OCI-LY3 (cell line): ENCODE measurements at regions not wholly inside any gene's neighbourhood (a gene's known extent, or its start where the extent isn't known, plus 50 kb on each side); places are given as distances from the start of the nearest gene placed in this dataset.

Experiments
- H2AFZ ChIP-seq: fragments of 200-600, 300-600 bp; shearing (Covaris generic); 2 replicates; pipeline ENCODE4 v1.6.0; 2014; ENCODE audit warnings: antibody characterized with exemption, low read depth, low read length
- H3K27ac ChIP-seq: fragments of 200-600, 300-600 bp; sonication (generic); 2 replicates; pipeline ENCODE4 v1.5.1; 2014; ENCODE audit warnings: mild to moderate bottlenecking, low read length, moderate library complexity, mixed read lengths
- H3K27me3 ChIP-seq: fragments of 200-600, 300-600 bp; sonication (generic); 2 replicates; pipeline ENCODE4 v1.6.1; 2014; ENCODE audit warnings: low read depth, low read length, mixed read lengths
- H3K36me3 ChIP-seq: fragments of 200-600, 300-600 bp; sonication (generic); replicated peaks from 2 replicates; pipeline ENCODE3; 2014; ENCODE audit warnings: low read depth, low read length, mixed read lengths
- H3K4me1 ChIP-seq: fragments of 300-600, 200-600 bp; sonication (generic); 2 replicates; pipeline ENCODE4 v1.6.1; 2014; ENCODE audit warnings: low read length, mixed read lengths
- H3K4me2 ChIP-seq: fragments of 200-600, 300-600 bp; sonication (generic); 2 replicates; pipeline ENCODE4 v1.6.1; 2014; ENCODE audit warnings: low read length, mixed read lengths
- H3K4me3 ChIP-seq: fragments of 300-600, 200-600 bp; sonication (generic); 2 replicates; pipeline ENCODE4 v1.5.1; 2014; ENCODE audit warnings: antibody characterized with exemption, mild to moderate bottlenecking, low read length, moderate library complexity
- H3K79me2 ChIP-seq: fragments of 300-600, 200-600 bp; shearing (Covaris generic); 2 replicates; pipeline ENCODE4 v1.6.1; 2014; ENCODE audit warnings: mild to moderate bottlenecking, low read length, mixed read lengths
- H3K9ac ChIP-seq: fragments of 300-600, 200-600 bp; shearing (Covaris generic); 2 replicates; pipeline ENCODE4 v1.6.0; 2014; ENCODE audit warnings: mild to moderate bottlenecking, low read length, moderate library complexity
- H3K9me3 ChIP-seq: fragments of 200-600, 300-600 bp; shearing (Covaris generic); 2 replicates; pipeline ENCODE4 v1.6.1; 2014; ENCODE audit warnings: low read length, mixed read lengths; ENCODE audit not compliant: insufficient read depth
- H4K20me1 ChIP-seq: fragments of 200-600, 300-600 bp; sonication (generic); 2 replicates; pipeline ENCODE4 v1.6.1; 2016; ENCODE audit warnings: low read length, mixed read lengths; ENCODE audit not compliant: insufficient read depth
- CTCF ChIP-seq: fragments of 200-600, 300-600 bp; sonication (generic); IDR thresholded peaks from 2 replicates; pipeline ENCODE4 v1.5.1; 2014; ENCODE audit warnings: antibody characterized with exemption, low read length, low read depth
- EZH2phosphoT487 ChIP-seq: fragments of 200-600 bp; shearing (Covaris generic); IDR thresholded peaks from 2 replicates; pipeline ENCODE4 v1.6.1; 2018; ENCODE audit warnings: antibody characterized with exemption, mixed run types, low read depth

GRCh38 chr12:115343008-115343407 lies 659.0 kb upstream of the TBX3 start:
- Histone ChIP-seq H3K79me2 (no peaks in the 10 kb centered on the region), H3K4me1 (peaks cover 16% of the 10 kb centered on the region), H3K36me3 (no peaks in the 10 kb centered on the region), H3K4me2 (no peak overlapping the region), H3K27ac (no peak overlapping the region), H4K20me1 (no peaks in the 10 kb centered on the region), H3K4me3 (no peak overlapping the region), H3K9ac (no peak overlapping the region), H3K27me3 (no peaks in the 10 kb centered on the region), H2AFZ (no peak overlapping the region), H3K9me3 (no peaks in the 10 kb centered on the region)
- TF ChIP-seq CTCF: no peak
- TF ChIP-seq EZH2phosphoT487: no peak

DNA sequence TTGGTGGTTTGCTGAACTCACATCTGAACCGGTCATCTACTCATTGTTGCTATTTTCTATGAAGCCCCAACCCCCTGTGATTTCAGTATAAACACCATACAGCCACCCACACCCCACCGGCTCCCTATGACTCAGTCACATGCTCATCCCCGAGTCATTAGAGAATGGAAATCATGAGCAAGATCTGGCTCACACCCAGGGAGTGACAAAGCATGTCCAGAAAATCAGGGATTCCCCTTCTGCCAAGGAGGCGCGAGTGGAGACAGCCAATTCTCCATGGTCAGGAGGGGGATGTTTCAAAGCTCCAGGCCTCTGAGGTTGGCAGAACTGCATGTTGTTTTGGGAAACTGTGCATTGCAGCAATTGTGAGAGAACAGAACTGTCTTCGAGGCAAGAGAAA lies 657.5 kb upstream of the TBX3 start:
- no peaks in the 10 kb centered on the region for H4K20me1 ChIP-seq
- no peak overlapping the region for H3K27ac ChIP-seq
- no peak for TF ChIP-seq CTCF
- TF ChIP-seq EZH2phosphoT487: no peak
- H3K36me3 ChIP-seq: no peaks in the 10 kb centered on the region
- peaks cover 16% of the 10 kb centered on the region for H3K4me1 ChIP-seq
- H2AFZ ChIP-seq: no peak overlapping the region
- H3K27me3 ChIP-seq: peaks cover 6% of the 10 kb centered on the region; the same call in 1 of the 2 replicates
- no peaks in the 10 kb centered on the region for H3K9me3 ChIP-seq
- no peak overlapping the region for H3K4me2 ChIP-seq
- no peak overlapping the region for H3K9ac ChIP-seq
- no peak overlapping the region for H3K4me3 ChIP-seq
- H3K79me2 ChIP-seq: no peaks in the 10 kb centered on the region

- peak overlapping the region; percentile 15; the same call in 1 of the 2 replicates for H3K4me3 ChIP-seq
- H3K79me2 ChIP-seq: no peaks in the 10 kb centered on the region
- no peak overlapping the region for H2AFZ ChIP-seq
- H3K9me3 ChIP-seq: no peaks in the 10 kb centered on the region
- no peak for TF ChIP-seq EZH2phosphoT487
- TF ChIP-seq CTCF: no peak
- peak overlapping the region; percentile 42 for H3K4me2 ChIP-seq
- H3K4me1 ChIP-seq: peaks cover 16% of the 10 kb centered on the region
- no peaks in the 10 kb centered on the region for H4K20me1 ChIP-seq
- peaks cover 31% of the 10 kb centered on the region for H3K27me3 ChIP-seq
- H3K36me3 ChIP-seq: no peaks in the 10 kb centered on the region
- no peak overlapping the region for H3K9ac ChIP-seq
- H3K27ac ChIP-seq: no peak overlapping the region
These were observed 654.8 kb upstream of the TBX3 start for GRCh38 chr12:115338566-115339294.

GRCh38 chr12:115337693-115338543 lies 653.9 kb upstream of the TBX3 start:
- peaks cover 34% of the 10 kb centered on the region for H3K27me3 ChIP-seq
- H3K4me1 ChIP-seq: peaks cover 16% of the 10 kb centered on the region
- H3K4me2 ChIP-seq: peak overlapping the region; percentile 42
- H3K9ac ChIP-seq: no peak overlapping the region
- H2AFZ ChIP-seq: no peak overlapping the region
- H3K27ac ChIP-seq: no peak overlapping the region
- no peaks in the 10 kb centered on the region for H4K20me1 ChIP-seq
- H3K4me3 ChIP-seq: no peak overlapping the region
- no peak for TF ChIP-seq EZH2phosphoT487
- no peak for TF ChIP-seq CTCF
- H3K36me3 ChIP-seq: no peaks in the 10 kb centered on the region
- H3K9me3 ChIP-seq: no peaks in the 10 kb centered on the region
- no peaks in the 10 kb centered on the region for H3K79me2 ChIP-seq
